ENCODE measurements at regions not wholly inside any gene's neighbourhood (a gene's known extent, or its start where the extent isn't known, plus 50 kb on each side); places are given as distances from the start of the nearest gene placed in this dataset.

GRCh38 chr11:32215157-32215556 lies 124.3 kb downstream of the RCN1 start:
- intact Hi-C loops (cut with DNase I), result no loop called here
- no peaks in the 10 kb centered on the region for H3K4me1 ChIP-seq
- ATAC-seq, result no peak
- TF ChIP-seq CTCF (IDR thresholded peaks at IDR 0.05), result no peak
- no peaks in the 10 kb centered on the region for H3K27me3 ChIP-seq
- no peak for DNase-seq
- no peaks in the 10 kb centered on the region for H3K9me3 ChIP-seq
- 57 to 75% methylated on average over 1 of the region's 1 CpG for WGBS, 2 donors
- no peak overlapping the region for H3K27ac ChIP-seq
- no peak for FAIRE-seq
- no peaks in the 10 kb centered on the region for H3K36me3 ChIP-seq
- no peak overlapping the region for H3K4me3 ChIP-seq

GRCh38 chr11:32216749-32217148 lies 125.9 kb downstream of the RCN1 start:
- ATAC-seq (no peak), DNase-seq (no peak), FAIRE-seq (no peak)
- no peaks in the 10 kb centered on the region for H3K9me3 ChIP-seq
- no peaks in the 10 kb centered on the region for H3K36me3 ChIP-seq
- no peak for TF ChIP-seq CTCF (IDR thresholded peaks at IDR 0.05)
- no peak overlapping the region for H3K27ac ChIP-seq
- H3K27me3 ChIP-seq, result no peaks in the 10 kb centered on the region
- WGBS, 2 donors, result 84 to 89% methylated on average over 4 of the region's 4 CpGs
- no peak overlapping the region for H3K4me3 ChIP-seq
- intact Hi-C loops (cut with DNase I), result no loop called here
- no peaks in the 10 kb centered on the region for H3K4me1 ChIP-seq

GRCh38 chr11:32219320-32219719 lies 128.4 kb downstream of the RCN1 start:
- ATAC-seq, result no peak
- no peak for DNase-seq
- no peak for FAIRE-seq
- no peak for TF ChIP-seq CTCF (IDR thresholded peaks at IDR 0.05)
- no peaks in the 10 kb centered on the region for H3K36me3 ChIP-seq
- no peaks in the 10 kb centered on the region for H3K4me1 ChIP-seq
- H3K27me3 ChIP-seq, result no peaks in the 10 kb centered on the region
- no peak overlapping the region for H3K27ac ChIP-seq
- no peaks in the 10 kb centered on the region for H3K9me3 ChIP-seq
- 47 to 50% methylated on average over 7 of the region's 7 CpGs for WGBS, 2 donors
- H3K4me3 ChIP-seq, result no peak overlapping the region
- intact Hi-C loops (cut with DNase I), result no loop called here

GRCh38 chr11:32221476-32222032 lies 130.7 kb downstream of the RCN1 start:
- intact Hi-C loops (cut with DNase I), result no loop called here
- Histone ChIP-seq H3K36me3 (no peaks in the 10 kb centered on the region), H3K4me1 (no peaks in the 10 kb centered on the region), H3K27ac (no peak overlapping the region), H3K4me3 (no peak overlapping the region), H3K27me3 (no peaks in the 10 kb centered on the region), H3K9me3 (no peaks in the 10 kb centered on the region)
- no peak for FAIRE-seq
- no peak for ATAC-seq
- no peak for DNase-seq
- TF ChIP-seq CTCF (IDR thresholded peaks at IDR 0.05), result no peak
- WGBS, 2 donors, result 65 to 79% methylated on average over 14 of the region's 14 CpGs

GRCh38 chr11:32224580-32224979 lies 133.7 kb downstream of the RCN1 start:
- WGBS, 2 donors, result 61 to 72% methylated on average over 3 of the region's 3 CpGs
- Histone ChIP-seq H3K9me3 (no peaks in the 10 kb centered on the region), H3K4me3 (no peak overlapping the region), H3K4me1 (no peaks in the 10 kb centered on the region), H3K36me3 (no peaks in the 10 kb centered on the region), H3K27ac (no peak overlapping the region), H3K27me3 (no peaks in the 10 kb centered on the region)
- intact Hi-C loops (cut with DNase I), result no loop called here
- FAIRE-seq, result no peak
- ATAC-seq, result no peak
- no peak for DNase-seq
- no peak for TF ChIP-seq CTCF (IDR thresholded peaks at IDR 0.05)
